A549 (cell line): ENCODE measurements at regions not wholly inside any gene's neighbourhood (a gene's known extent, or its start where the extent isn't known, plus 50 kb on each side); places are given as distances from the start of the nearest gene placed in this dataset.

Experiments
- ATAC-seq, 2 experiments: fragments of 200-7000 bp in 1 of 2; fragments of >200 bp in 1 of 2; cut with Nextera tagmentation in 1 of 2; cut with Tn5 transposase in 1 of 2; 3 replicates each; pipeline versions ENCODE4 v1.8.0 to v1.9.1; 2018 to 2020; ENCODE audit warnings: mild to moderate bottlenecking in 1 of 2, moderate library complexity in 1 of 2
- CTCF ChIA-PET: fragments of 300-600 bp; sonication (Branson Sonifier 250); formaldehyde crosslinking; extraction: SDS; loops from one replicate; lab custom pipeline; 2021; ENCODE audit warnings: antibody characterized with exemption, inconsistent platforms; lab: Yijun Ruan, JAX
- POLR2A ChIA-PET: fragments of 350-600 bp; formaldehyde crosslinking; extraction: SDS; loops from one replicate; lab custom pipeline; 2021; ENCODE audit warnings: antibody characterized with exemption, inconsistent platforms; lab: Yijun Ruan, JAX
- DNase-seq, 2 experiments: peaks; one replicate each; pipeline versions ENCODE4 v3.0.0 to v3.0.0-alpha.2; 2011 to 2016; ENCODE audit warnings: low read depth in 1 of 2, low spot score in 1 of 2
- FAIRE-seq: peaks from 2 replicates; lab custom pipeline; 2011; peaks lifted over from hg19 to GRCh38; lab: Jason Lieb, UNC
- H3K27ac ChIP-seq, 2 experiments: fragments of >200 bp; sonication (Bioruptor Twin); formaldehyde crosslinking; 3 replicates each; pipeline ENCODE4 v1.5.1; 2016 to 2017
- H3K4me1 ChIP-seq: fragments of >200 bp; sonication (Bioruptor Twin); formaldehyde crosslinking; 3 replicates; pipeline ENCODE4 v1.6.1; 2016
- H3K4me2 ChIP-seq: fragments of >200 bp; sonication (Bioruptor Twin); formaldehyde crosslinking; 3 replicates; pipeline ENCODE4 v1.6.1; 2016
- H3K4me3 ChIP-seq: fragments of >200 bp; sonication (Bioruptor Twin); formaldehyde crosslinking; 3 replicates; pipeline ENCODE4 v1.5.1; 2016
- H3K9me3 ChIP-seq: fragments of >200 bp; sonication (Bioruptor Twin); formaldehyde crosslinking; 3 replicates; pipeline ENCODE4 v1.6.1; 2016
- BHLHE40 ChIP-seq: IDR thresholded peaks from 2 replicates; pipeline ENCODE4 v1.6.1; 2012; ENCODE audit warnings: low read depth, low read length, inconsistent platforms
- CBX2 ChIP-seq: fragments of 200-600 bp; sonication (generic); IDR thresholded peaks from 2 replicates; pipeline ENCODE4 v1.6.1; 2016; ENCODE audit warnings: low read depth, mild to moderate bottlenecking, borderline replicate concordance
- CBX8 ChIP-seq: fragments of 200-600 bp; sonication (generic); IDR thresholded peaks from 2 replicates; pipeline ENCODE4 v1.6.1; 2016
- EHMT2 ChIP-seq: fragments of 200-600 bp; sonication (generic); IDR thresholded peaks from 2 replicates; pipeline ENCODE4 v1.6.1; 2016; ENCODE audit warnings: antibody characterized with exemption, low read depth, mild to moderate bottlenecking, moderate library complexity
- FOSB ChIP-seq: fragments of 250-450 bp; sonication (Bioruptor Pico); IDR thresholded peaks from 2 replicates; pipeline ENCODE4 v1.5.0; 2020; ENCODE audit warnings: mild to moderate bottlenecking, moderate library complexity
- FOXS1 ChIP-seq: fragments of 250-450 bp; sonication (Bioruptor Pico); IDR thresholded peaks from 2 replicates; pipeline ENCODE4 v1.5.0; 2020; ENCODE audit warnings: mild to moderate bottlenecking, moderate library complexity
- GATA3 ChIP-seq: IDR thresholded peaks from 2 replicates; pipeline ENCODE4 v1.6.1; 2012; ENCODE audit warnings: borderline replicate concordance
- HEYL ChIP-seq: fragments of 250-450 bp; sonication (Bioruptor Pico); IDR thresholded peaks from 2 replicates; pipeline ENCODE4 v1.8.0; 2021; ENCODE audit warnings: mild to moderate bottlenecking, moderate library complexity
- HOXA7 ChIP-seq: fragments of 250-450 bp; sonication (Bioruptor Pico); IDR thresholded peaks from 2 replicates; pipeline ENCODE4 v1.5.0; 2020; ENCODE audit warnings: mild to moderate bottlenecking, moderate library complexity
- HOXB5 ChIP-seq: fragments of 250-450 bp; sonication (Bioruptor Pico); IDR thresholded peaks from 2 replicates; pipeline ENCODE4 v1.5.0; 2020; ENCODE audit warnings: mild to moderate bottlenecking, moderate library complexity
- KDM5A ChIP-seq: fragments of 200-600 bp; sonication (generic); IDR thresholded peaks from 2 replicates; pipeline ENCODE4 v1.6.1; 2016; ENCODE audit warnings: antibody characterized with exemption, mild to moderate bottlenecking
- MAZ ChIP-seq: fragments of 150-350 bp; IDR thresholded peaks from 2 replicates; pipeline ENCODE4 v1.6.1; 2014; ENCODE audit warnings: antibody characterized with exemption, low read depth, low read length, borderline replicate concordance
- NFE2L2 ChIP-seq: fragments of 150-350 bp; conservative IDR thresholded peaks from 2 replicates; pipeline ENCODE4 v1.6.1; 2014; ENCODE audit warnings: low read length
- POLR2AphosphoS2 ChIP-seq: conservative IDR thresholded peaks from 2 replicates; pipeline ENCODE4 v1.6.1; 2012; ENCODE audit warnings: low read length, improper control_type of control experiment, inconsistent platforms
- RAD21 ChIP-seq, 2 experiments: fragments of >200 bp in 1 of 2; sonication (Bioruptor Twin) in 1 of 2; formaldehyde crosslinking in 1 of 2; IDR thresholded peaks in 1 of 2; conservative IDR thresholded peaks in 1 of 2; 2 replicates in 1 of 2; 3 replicates in 1 of 2; pipeline ENCODE4 v1.6.1; 2012 to 2018; ENCODE audit warnings: inconsistent platforms in 1 of 2
- RFX5 ChIP-seq: fragments of 450-650 bp; IDR thresholded peaks from 2 replicates; pipeline ENCODE4 v1.7.1; 2014; ENCODE audit warnings: antibody characterized with exemption, mild to moderate bottlenecking, moderate library complexity
- RNF2 ChIP-seq: fragments of 200-600 bp; sonication (generic); IDR thresholded peaks from 2 replicates; pipeline ENCODE4 v1.6.1; 2016; ENCODE audit warnings: low read depth, mild to moderate bottlenecking, antibody characterized with exemption, moderate library complexity, borderline replicate concordance
- SMC3 ChIP-seq: fragments of >200 bp; sonication (Bioruptor Twin); formaldehyde crosslinking; IDR thresholded peaks from 3 replicates; pipeline ENCODE4 v1.6.1; 2018; ENCODE audit warnings: inconsistent platforms
- TP53 ChIP-seq: fragments of 250-450 bp; sonication (Bioruptor Pico); IDR thresholded peaks from 2 replicates; pipeline ENCODE4 v1.5.0; 2021; ENCODE audit warnings: mild to moderate bottlenecking, moderate library complexity
- USF2 ChIP-seq: fragments of 450-650 bp; IDR thresholded peaks from 2 replicates; pipeline ENCODE4 v1.6.1; 2014; ENCODE audit warnings: antibody characterized with exemption
- ZFP36 ChIP-seq: fragments of 450-650 bp; IDR thresholded peaks from 2 replicates; pipeline ENCODE4 v1.6.1; 2014; ENCODE audit warnings: borderline replicate concordance; ENCODE audit not compliant: partially characterized antibody
- ZSCAN20 ChIP-seq: fragments of 250-450 bp; sonication (Bioruptor Pico); IDR thresholded peaks from 2 replicates; pipeline ENCODE4 v1.8.0; 2022; ENCODE audit warnings: mild to moderate bottlenecking, moderate library complexity
- WGBS: methylation state at CpG from one replicate; pipeline ENCODE4 v1.1.6; 2017; ENCODE audit errors: missing lambda C conversion rate; 5-methylcytosine and 5-hydroxymethylcytosine counted together
- TF ChIP-seq, protein P1 (sequence below): fragments of >200 bp; sonication (Bioruptor Twin); formaldehyde crosslinking; IDR thresholded peaks from 3 replicates; pipeline ENCODE4 v1.6.1; 2016
- TF ChIP-seq, protein P2 (sequence below): fragments of >200 bp; sonication (Bioruptor Twin); formaldehyde crosslinking; IDR thresholded peaks from 2 replicates; pipeline ENCODE4 v1.6.1; 2016
- TF ChIP-seq, protein P3 (sequence below): IDR thresholded peaks from 2 replicates; pipeline ENCODE4 v1.6.1; 2012
- TF ChIP-seq, protein P4 (sequence below): fragments of 200-600 bp; sonication (generic); IDR thresholded peaks from 2 replicates; pipeline ENCODE4 v1.6.1; 2016; ENCODE audit warnings: antibody characterized with exemption, mild to moderate bottlenecking, moderate library complexity
- TF ChIP-seq, protein P5 (sequence below): fragments of >200 bp; sonication (Bioruptor Twin); formaldehyde crosslinking; IDR thresholded peaks from 3 replicates; pipeline ENCODE4 v1.5.1; 2016

GRCh38 chr21:41604583-41605041, 96.7 kb upstream of the TMPRSS2 start:
- FAIRE-seq (no peak), ATAC-seq (no peak), DNase-seq (no peak)
- Histone ChIP-seq H3K4me3 (no peak overlapping the region), H3K4me2 (no peak overlapping the region), H3K4me1 (no peaks in the 10 kb centered on the region), H3K9me3 (no peaks in the 10 kb centered on the region), H3K27ac (no peak overlapping the region)
- POLR2A ChIA-PET = no interaction called here
- CTCF ChIA-PET = interaction anchor here (0.7 to 1.4 kb wide), 2 partner anchors 174 kb away, joined by 3 to 5 read pairs; no protein-coding TSS in a partner anchor
- TF ChIP-seq HOXB5 (CRISPR knock-in tag) (no peak), MAZ (no peak), POLR2AphosphoS2 (no peak), RNF2 (no peak), FOXS1 (no peak), USF2 (no peak), CBX2 (no peak), TP53 (CRISPR knock-in tag) (no peak), RAD21 (conservative IDR thresholded peaks at IDR 0.05 in 1 of 2, IDR thresholded peaks at IDR 0.05 in 1 of 2) (no peak), ZFP36 (no peak), GATA3 (no peak), RFX5 (no peak), KDM5A (no peak)
- TF ChIP-seq, protein P1, sequence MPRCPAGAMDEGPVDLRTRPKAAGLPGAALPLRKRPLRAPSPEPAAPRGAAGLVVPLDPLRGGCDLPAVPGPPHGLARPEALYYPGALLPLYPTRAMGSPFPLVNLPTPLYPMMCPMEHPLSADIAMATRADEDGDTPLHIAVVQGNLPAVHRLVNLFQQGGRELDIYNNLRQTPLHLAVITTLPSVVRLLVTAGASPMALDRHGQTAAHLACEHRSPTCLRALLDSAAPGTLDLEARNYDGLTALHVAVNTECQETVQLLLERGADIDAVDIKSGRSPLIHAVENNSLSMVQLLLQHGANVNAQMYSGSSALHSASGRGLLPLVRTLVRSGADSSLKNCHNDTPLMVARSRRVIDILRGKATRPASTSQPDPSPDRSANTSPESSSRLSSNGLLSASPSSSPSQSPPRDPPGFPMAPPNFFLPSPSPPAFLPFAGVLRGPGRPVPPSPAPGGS = no peak
- TF ChIP-seq, protein P2, sequence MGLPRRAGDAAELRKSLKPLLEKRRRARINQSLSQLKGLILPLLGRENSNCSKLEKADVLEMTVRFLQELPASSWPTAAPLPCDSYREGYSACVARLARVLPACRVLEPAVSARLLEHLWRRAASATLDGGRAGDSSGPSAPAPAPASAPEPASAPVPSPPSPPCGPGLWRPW = no peak
- WGBS = 85% methylated on average over 11 of the region's 12 CpGs

DNA sequence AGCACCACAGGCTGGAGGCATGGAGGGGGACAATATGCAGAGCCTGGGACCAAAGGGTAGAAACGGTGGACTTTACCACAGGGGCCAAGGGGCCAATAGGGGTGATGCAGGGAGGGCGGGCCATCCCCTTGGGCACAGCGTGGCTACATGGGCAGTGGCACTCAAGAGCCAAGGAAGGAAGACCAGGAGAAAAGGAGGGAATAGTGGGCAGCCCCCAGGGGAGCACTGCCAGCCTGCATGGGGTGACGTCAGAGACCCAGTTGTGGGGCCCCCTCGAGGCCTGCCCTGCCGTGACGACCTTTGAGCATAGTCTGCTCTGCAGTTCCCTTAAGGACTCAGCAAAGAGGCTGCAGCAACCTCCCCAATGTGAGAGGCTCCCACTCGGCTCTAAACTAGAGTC, 95.5 kb upstream of the TMPRSS2 start:
- no peak for DNase-seq
- H3K9me3 ChIP-seq = no peaks in the 10 kb centered on the region
- H3K4me3 ChIP-seq = no peak overlapping the region
- WGBS = 63% methylated on average over 6 of the region's 8 CpGs
- no peak for FAIRE-seq
- TF ChIP-seq SMC3 (no peak), FOSB (no peak), EHMT2 (no peak)
- ChIA-PET CTCF (interaction anchor here (1.3 to 3.2 kb wide), 2 partner anchors 9 to 24 kb away, joined by 3 to 26 read pairs; no protein-coding TSS in a partner anchor), POLR2A (no interaction called here)
- H3K4me1 ChIP-seq = no peaks in the 10 kb centered on the region
- no peak for ATAC-seq
- H3K4me2 ChIP-seq = no peak overlapping the region
- no peak overlapping the region for H3K27ac ChIP-seq

- DNase-seq (no peak), ATAC-seq (no peak), FAIRE-seq (no peak)
- Histone ChIP-seq H3K9me3 (no peaks in the 10 kb centered on the region), H3K27ac (no peak overlapping the region), H3K4me3 (no peak overlapping the region), H3K4me2 (no peak overlapping the region), H3K4me1 (no peaks in the 10 kb centered on the region)
- TF ChIP-seq NFE2L2 = no peak
- TF ChIP-seq ZFP36 = no peak
- TF ChIP-seq, protein P3, sequence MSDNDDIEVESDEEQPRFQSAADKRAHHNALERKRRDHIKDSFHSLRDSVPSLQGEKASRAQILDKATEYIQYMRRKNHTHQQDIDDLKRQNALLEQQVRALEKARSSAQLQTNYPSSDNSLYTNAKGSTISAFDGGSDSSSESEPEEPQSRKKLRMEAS = no peak
- no peak for TF ChIP-seq HEYL (CRISPR knock-in tag)
- TF ChIP-seq HOXA7 (CRISPR knock-in tag) = no peak
- no peak for TF ChIP-seq BHLHE40
- TF ChIP-seq CBX8 = no peak
- no peak for TF ChIP-seq HOXB5 (CRISPR knock-in tag)
- TF ChIP-seq, protein P4, sequence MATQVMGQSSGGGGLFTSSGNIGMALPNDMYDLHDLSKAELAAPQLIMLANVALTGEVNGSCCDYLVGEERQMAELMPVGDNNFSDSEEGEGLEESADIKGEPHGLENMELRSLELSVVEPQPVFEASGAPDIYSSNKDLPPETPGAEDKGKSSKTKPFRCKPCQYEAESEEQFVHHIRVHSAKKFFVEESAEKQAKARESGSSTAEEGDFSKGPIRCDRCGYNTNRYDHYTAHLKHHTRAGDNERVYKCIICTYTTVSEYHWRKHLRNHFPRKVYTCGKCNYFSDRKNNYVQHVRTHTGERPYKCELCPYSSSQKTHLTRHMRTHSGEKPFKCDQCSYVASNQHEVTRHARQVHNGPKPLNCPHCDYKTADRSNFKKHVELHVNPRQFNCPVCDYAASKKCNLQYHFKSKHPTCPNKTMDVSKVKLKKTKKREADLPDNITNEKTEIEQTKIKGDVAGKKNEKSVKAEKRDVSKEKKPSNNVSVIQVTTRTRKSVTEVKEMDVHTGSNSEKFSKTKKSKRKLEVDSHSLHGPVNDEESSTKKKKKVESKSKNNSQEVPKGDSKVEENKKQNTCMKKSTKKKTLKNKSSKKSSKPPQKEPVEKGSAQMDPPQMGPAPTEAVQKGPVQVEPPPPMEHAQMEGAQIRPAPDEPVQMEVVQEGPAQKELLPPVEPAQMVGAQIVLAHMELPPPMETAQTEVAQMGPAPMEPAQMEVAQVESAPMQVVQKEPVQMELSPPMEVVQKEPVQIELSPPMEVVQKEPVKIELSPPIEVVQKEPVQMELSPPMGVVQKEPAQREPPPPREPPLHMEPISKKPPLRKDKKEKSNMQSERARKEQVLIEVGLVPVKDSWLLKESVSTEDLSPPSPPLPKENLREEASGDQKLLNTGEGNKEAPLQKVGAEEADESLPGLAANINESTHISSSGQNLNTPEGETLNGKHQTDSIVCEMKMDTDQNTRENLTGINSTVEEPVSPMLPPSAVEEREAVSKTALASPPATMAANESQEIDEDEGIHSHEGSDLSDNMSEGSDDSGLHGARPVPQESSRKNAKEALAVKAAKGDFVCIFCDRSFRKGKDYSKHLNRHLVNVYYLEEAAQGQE = no peak
- TF ChIP-seq, protein P5, sequence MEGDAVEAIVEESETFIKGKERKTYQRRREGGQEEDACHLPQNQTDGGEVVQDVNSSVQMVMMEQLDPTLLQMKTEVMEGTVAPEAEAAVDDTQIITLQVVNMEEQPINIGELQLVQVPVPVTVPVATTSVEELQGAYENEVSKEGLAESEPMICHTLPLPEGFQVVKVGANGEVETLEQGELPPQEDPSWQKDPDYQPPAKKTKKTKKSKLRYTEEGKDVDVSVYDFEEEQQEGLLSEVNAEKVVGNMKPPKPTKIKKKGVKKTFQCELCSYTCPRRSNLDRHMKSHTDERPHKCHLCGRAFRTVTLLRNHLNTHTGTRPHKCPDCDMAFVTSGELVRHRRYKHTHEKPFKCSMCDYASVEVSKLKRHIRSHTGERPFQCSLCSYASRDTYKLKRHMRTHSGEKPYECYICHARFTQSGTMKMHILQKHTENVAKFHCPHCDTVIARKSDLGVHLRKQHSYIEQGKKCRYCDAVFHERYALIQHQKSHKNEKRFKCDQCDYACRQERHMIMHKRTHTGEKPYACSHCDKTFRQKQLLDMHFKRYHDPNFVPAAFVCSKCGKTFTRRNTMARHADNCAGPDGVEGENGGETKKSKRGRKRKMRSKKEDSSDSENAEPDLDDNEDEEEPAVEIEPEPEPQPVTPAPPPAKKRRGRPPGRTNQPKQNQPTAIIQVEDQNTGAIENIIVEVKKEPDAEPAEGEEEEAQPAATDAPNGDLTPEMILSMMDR = no peak
- no peak for TF ChIP-seq POLR2AphosphoS2
- TF ChIP-seq ZSCAN20 (CRISPR knock-in tag) = no peak
- ChIA-PET CTCF (interaction anchor here (1.3 to 3.2 kb wide), 6 partner anchors 10 to 515 kb away, joined by 3 to 26 read pairs (median 4); partner anchors contain the start of gene RIPK4), POLR2A (no interaction called here)
- WGBS = 83% methylated on average over 7 of the region's 14 CpGs
Measured at GRCh38 chr21:41602531-41602930, 94.6 kb upstream of the TMPRSS2 start.
